NCI-H510A treated with DMSO at 0.1 percent for 48 hours (cell line): ENCODE measurements at regions not wholly inside any gene's neighbourhood (a gene's known extent, or its start where the extent isn't known, plus 50 kb on each side); places are given as distances from the start of the nearest gene placed in this dataset.

ENCODE experiments used
- DNase-seq: peaks from one replicate; lab custom pipeline; 2025; lab: John Stamatoyannopoulos, UW

GRCh38 chr13:48761256-48761655 lies 107.5 kb downstream of the CYSLTR2 start:
- no peak for DNase-seq

GRCh38 chr13:48769107-48769704 lies 115.5 kb downstream of the CYSLTR2 start:
- DNase-seq = peak; percentile 34

GRCh38 chr13:48770372-48770771 lies 116.6 kb downstream of the CYSLTR2 start:
- no peak for DNase-seq

- DNase-seq = no peak
Measured at GRCh38 chr13:48772908-48773307, 119.2 kb downstream of the CYSLTR2 start.

- DNase-seq = no peak
Measured at GRCh38 chr13:48773531-48774275, 120.0 kb downstream of the CYSLTR2 start.

GRCh38 chr13:48775285-48775684 lies 121.6 kb downstream of the CYSLTR2 start:
- DNase-seq = no peak

GRCh38 chr13:48775804-48776203 lies 122.1 kb downstream of the CYSLTR2 start:
- DNase-seq = no peak

- no peak for DNase-seq
Measured at GRCh38 chr13:48776401-48776800, 122.7 kb downstream of the CYSLTR2 start.

- no peak for DNase-seq
Measured at GRCh38 chr13:48778610-48779009, 124.9 kb downstream of the CYSLTR2 start.

GRCh38 chr13:48780713-48781341 lies 127.1 kb downstream of the CYSLTR2 start:
- DNase-seq = no peak

- no peak for DNase-seq
Measured at GRCh38 chr13:48782429-48782840, 128.7 kb downstream of the CYSLTR2 start.

GRCh38 chr13:48783181-48783630 lies 129.5 kb downstream of the CYSLTR2 start:
- DNase-seq = peak; percentile 10

GRCh38 chr13:48783695-48784230 lies 130.0 kb downstream of the CYSLTR2 start:
- no peak for DNase-seq

- DNase-seq = no peak
Measured at GRCh38 chr13:48784916-48785548, 131.3 kb downstream of the CYSLTR2 start.

- no peak for DNase-seq
Measured at GRCh38 chr13:48790199-48790598, 136.5 kb downstream of the CYSLTR2 start.

GRCh38 chr13:48790966-48791365 lies 137.2 kb downstream of the CYSLTR2 start:
- no peak for DNase-seq

- DNase-seq = no peak
Measured at GRCh38 chr13:48797127-48797526, 143.4 kb downstream of the CYSLTR2 start.

GRCh38 chr13:48797761-48798160 lies 144.0 kb downstream of the CYSLTR2 start:
- no peak for DNase-seq

- DNase-seq = no peak
Measured at GRCh38 chr13:48798180-48798579, 144.5 kb downstream of the CYSLTR2 start.

- DNase-seq = no peak
Measured at GRCh38 chr13:48801255-48801654, 147.5 kb downstream of the CYSLTR2 start.

- no peak for DNase-seq
Measured at GRCh38 chr13:48804821-48805601, 151.3 kb downstream of the CYSLTR2 start.

GRCh38 chr13:48806522-48806921 lies 152.8 kb downstream of the CYSLTR2 start:
- no peak for DNase-seq
